Fibroblast of lung (primary cell): ENCODE measurements at regions not wholly inside any gene's neighbourhood (a gene's known extent, or its start where the extent isn't known, plus 50 kb on each side); places are given as distances from the start of the nearest gene placed in this dataset.

Experiments
- DNase-seq, 2 donors: peaks; one replicate each; pipeline versions ENCODE4 v3.0.0 to v3.0.0-alpha.2; 2010; ENCODE audit warnings: low read depth in 2 of 2
- H2AFZ ChIP-seq: 2 replicates; pipeline ENCODE4 v1.5.1; 2012; ENCODE audit warnings: low read length, control low read depth, inconsistent platforms
- H3K27ac ChIP-seq: 2 replicates; pipeline ENCODE4 v1.5.1; 2011; ENCODE audit warnings: low read length, control low read depth; ENCODE audit not compliant: insufficient read depth
- H3K27me3 ChIP-seq: 2 replicates; pipeline ENCODE4 v1.5.1; 2011; ENCODE audit warnings: mild to moderate bottlenecking, low read length; ENCODE audit not compliant: control insufficient read depth, insufficient read depth
- H3K36me3 ChIP-seq: 2 replicates; pipeline ENCODE4 v1.5.1; 2011; ENCODE audit warnings: low read length; ENCODE audit not compliant: control insufficient read depth, insufficient read depth
- H3K4me1 ChIP-seq: 2 replicates; pipeline ENCODE4 v1.5.1; 2011; ENCODE audit warnings: low read length; ENCODE audit not compliant: control insufficient read depth, insufficient read depth; ENCODE audit errors: extremely low read depth
- H3K4me2 ChIP-seq: 2 replicates; pipeline ENCODE4 v1.5.1; 2011; ENCODE audit warnings: low read length, control low read depth; ENCODE audit not compliant: insufficient read depth; ENCODE audit errors: extremely low read depth
- H3K4me3 ChIP-seq, 4 experiments: fragments of 200-600 bp in 1 of 4; sonication (generic) in 1 of 4; replicated peaks in 1 of 4; 2 replicates each; pipeline ENCODE4 v1.5.1; 2011 to 2016; ENCODE audit warnings: low read length in 4 of 4, low read depth in 3 of 4, mild to moderate bottlenecking in 3 of 4, control low read depth in 2 of 4, inconsistent platforms in 1 of 4, mixed read lengths in 1 of 4; ENCODE audit not compliant: insufficient read depth in 1 of 4; ENCODE audit errors: control extremely low read depth in 1 of 4
- H3K79me2 ChIP-seq: 2 replicates; pipeline ENCODE4 v1.5.1; 2012; ENCODE audit warnings: mild to moderate bottlenecking, low read length, inconsistent platforms; ENCODE audit not compliant: control insufficient read depth, insufficient read depth
- H3K9ac ChIP-seq: 2 replicates; pipeline ENCODE4 v1.5.1; 2011; ENCODE audit warnings: mild to moderate bottlenecking, low read length, control low read depth; ENCODE audit not compliant: insufficient read depth
- H3K9me3 ChIP-seq: 2 replicates; pipeline ENCODE4 v1.5.1; 2012; ENCODE audit warnings: low read depth, low read length; ENCODE audit not compliant: control insufficient read depth, insufficient read depth
- H4K20me1 ChIP-seq: 2 replicates; pipeline ENCODE4 v1.5.1; 2011; ENCODE audit warnings: low read length; ENCODE audit not compliant: control insufficient read depth, insufficient read depth; ENCODE audit errors: extremely low read depth
- EZH2 ChIP-seq: IDR thresholded peaks from 2 replicates; pipeline ENCODE4 v1.5.1; 2012; ENCODE audit warnings: low read length, control low read depth, mild to moderate bottlenecking; ENCODE audit errors: missing control alignments
- TF ChIP-seq, protein P1 (sequence below), 2 donors: IDR thresholded peaks in 1 of 2; conservative IDR thresholded peaks in 1 of 2; 1 replicate in 1 of 2; 2 replicates in 1 of 2; pipeline ENCODE4 v1.5.1; 2011 to 2012; ENCODE audit warnings: low read length in 2 of 2, control low read depth in 1 of 2, inconsistent platforms in 1 of 2, low read depth in 1 of 2, mild to moderate bottlenecking in 1 of 2

DNA sequence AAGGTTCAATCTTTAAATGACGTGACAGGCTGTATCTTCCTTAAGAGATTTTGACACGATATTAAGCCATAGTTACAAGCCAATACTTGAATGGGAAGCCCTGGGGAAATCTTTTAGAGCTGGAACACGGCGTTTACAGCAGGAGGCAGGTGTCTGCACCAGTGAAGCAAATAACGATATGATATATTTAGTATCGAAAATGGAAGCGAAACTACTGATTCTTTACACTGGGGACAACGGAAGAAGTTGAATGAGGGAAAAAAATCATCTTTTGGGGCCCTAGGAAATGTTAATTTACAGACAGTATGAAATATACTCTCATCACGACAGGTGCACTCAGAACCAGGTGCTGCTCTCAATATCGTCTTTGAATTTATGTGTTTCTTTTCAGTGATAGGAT, 793.9 kb upstream of the PCDH20 start:
- no peaks in the 10 kb centered on the region for H3K79me2 ChIP-seq
- H3K9ac ChIP-seq: no peak overlapping the region
- no peak for TF ChIP-seq EZH2
- TF ChIP-seq, protein P1, sequence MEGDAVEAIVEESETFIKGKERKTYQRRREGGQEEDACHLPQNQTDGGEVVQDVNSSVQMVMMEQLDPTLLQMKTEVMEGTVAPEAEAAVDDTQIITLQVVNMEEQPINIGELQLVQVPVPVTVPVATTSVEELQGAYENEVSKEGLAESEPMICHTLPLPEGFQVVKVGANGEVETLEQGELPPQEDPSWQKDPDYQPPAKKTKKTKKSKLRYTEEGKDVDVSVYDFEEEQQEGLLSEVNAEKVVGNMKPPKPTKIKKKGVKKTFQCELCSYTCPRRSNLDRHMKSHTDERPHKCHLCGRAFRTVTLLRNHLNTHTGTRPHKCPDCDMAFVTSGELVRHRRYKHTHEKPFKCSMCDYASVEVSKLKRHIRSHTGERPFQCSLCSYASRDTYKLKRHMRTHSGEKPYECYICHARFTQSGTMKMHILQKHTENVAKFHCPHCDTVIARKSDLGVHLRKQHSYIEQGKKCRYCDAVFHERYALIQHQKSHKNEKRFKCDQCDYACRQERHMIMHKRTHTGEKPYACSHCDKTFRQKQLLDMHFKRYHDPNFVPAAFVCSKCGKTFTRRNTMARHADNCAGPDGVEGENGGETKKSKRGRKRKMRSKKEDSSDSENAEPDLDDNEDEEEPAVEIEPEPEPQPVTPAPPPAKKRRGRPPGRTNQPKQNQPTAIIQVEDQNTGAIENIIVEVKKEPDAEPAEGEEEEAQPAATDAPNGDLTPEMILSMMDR (conservative IDR thresholded peaks at IDR 0.05 in 1 of 2, IDR thresholded peaks at IDR 0.05 in 1 of 2; ENCODE audit: low read depth in 1 of 2, low read length in 2 of 2): no peak
- no peaks in the 10 kb centered on the region for H4K20me1 ChIP-seq
- no peaks in the 10 kb centered on the region for H3K9me3 ChIP-seq
- no peaks in the 10 kb centered on the region for H3K27me3 ChIP-seq
- no peaks in the 10 kb centered on the region for H3K36me3 ChIP-seq
- H3K4me3 ChIP-seq: peak overlapping the region in 1 of 4 experiments; percentile 52
- H2AFZ ChIP-seq: no peak overlapping the region
- no peak overlapping the region for H3K27ac ChIP-seq
- peak in 1 of 2 donors; percentile 0 for DNase-seq
- no peak overlapping the region for H3K4me2 ChIP-seq
- no peaks in the 10 kb centered on the region for H3K4me1 ChIP-seq

- Histone ChIP-seq H3K4me1 (no peaks in the 10 kb centered on the region), H2AFZ (no peak overlapping the region), H3K9ac (no peak overlapping the region), H3K79me2 (no peaks in the 10 kb centered on the region), H3K4me2 (no peak overlapping the region), H3K27me3 (no peaks in the 10 kb centered on the region), H4K20me1 (no peaks in the 10 kb centered on the region), H3K36me3 (no peaks in the 10 kb centered on the region), H3K4me3 (no peak overlapping the region), H3K27ac (no peak overlapping the region), H3K9me3 (no peaks in the 10 kb centered on the region)
- DNase-seq: no peak
- TF ChIP-seq EZH2: no peak
- TF ChIP-seq, protein P1 (conservative IDR thresholded peaks at IDR 0.05 in 1 of 2, IDR thresholded peaks at IDR 0.05 in 1 of 2; ENCODE audit: low read depth in 1 of 2, low read length in 2 of 2): no peak
Observed at GRCh38 chr13:62207388-62207787, 791.7 kb upstream of the PCDH20 start.

DNA sequence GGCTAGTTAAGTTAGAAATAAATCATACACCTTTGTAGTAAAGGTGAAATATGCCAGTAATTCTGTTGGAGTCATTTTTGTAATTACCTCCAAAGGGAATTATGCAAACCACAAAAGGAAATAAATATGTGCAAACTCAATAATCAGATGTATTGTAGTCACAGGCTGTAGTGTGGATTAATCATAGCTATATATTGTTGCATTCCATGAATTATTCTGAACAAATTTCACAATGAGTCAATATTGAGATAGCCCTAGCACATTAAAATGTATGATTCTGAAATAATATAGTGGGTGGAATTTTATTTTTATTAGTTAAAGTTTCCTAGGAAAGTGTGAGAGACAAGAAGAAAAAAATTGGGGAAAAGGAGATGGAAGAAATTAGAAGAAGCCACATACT, 790.5 kb upstream of the PCDH20 start:
- no peaks in the 10 kb centered on the region for H3K27me3 ChIP-seq
- no peak for TF ChIP-seq EZH2
- TF ChIP-seq, protein P1 (conservative IDR thresholded peaks at IDR 0.05 in 1 of 2, IDR thresholded peaks at IDR 0.05 in 1 of 2; ENCODE audit: low read depth in 1 of 2, low read length in 2 of 2): no peak

More for the DNA sequence above, 790.5 kb upstream of the PCDH20 start:
- no peak for DNase-seq
- Histone ChIP-seq H3K9me3 (no peaks in the 10 kb centered on the region), H2AFZ (no peak overlapping the region), H3K9ac (no peak overlapping the region), H4K20me1 (no peaks in the 10 kb centered on the region), H3K4me2 (no peak overlapping the region), H3K4me3 (no peak overlapping the region), H3K79me2 (no peaks in the 10 kb centered on the region), H3K36me3 (no peaks in the 10 kb centered on the region), H3K27ac (no peak overlapping the region), H3K4me1 (no peaks in the 10 kb centered on the region)
